Ishikawa (cell line): ENCODE measurements at regions not wholly inside any gene's neighbourhood (a gene's known extent, or its start where the extent isn't known, plus 50 kb on each side); places are given as distances from the start of the nearest gene placed in this dataset.

Experiments used
- CEBPB ChIP-seq: IDR thresholded peaks from 2 replicates; pipeline ENCODE4 v1.6.1; 2012
- CREB1 ChIP-seq: IDR thresholded peaks from 2 replicates; pipeline ENCODE4 v1.6.1; 2012; ENCODE audit warnings: low read depth
- EGR1 ChIP-seq: IDR thresholded peaks from 2 replicates; pipeline ENCODE4 v1.6.1; 2012
- EP300 ChIP-seq: IDR thresholded peaks from 2 replicates; pipeline ENCODE4 v1.6.1; 2012; ENCODE audit warnings: borderline replicate concordance
- FOXM1 ChIP-seq: IDR thresholded peaks from 2 replicates; pipeline ENCODE4 v1.6.1; 2012; ENCODE audit warnings: low read depth, borderline replicate concordance
- MAX ChIP-seq: IDR thresholded peaks from 2 replicates; pipeline ENCODE4 v1.6.1; 2012
- NFIC ChIP-seq: IDR thresholded peaks from 2 replicates; pipeline ENCODE4 v1.6.1; 2012
- RAD21 ChIP-seq: IDR thresholded peaks from 2 replicates; pipeline ENCODE4 v1.6.1; 2012; ENCODE audit warnings: low read depth
- REST ChIP-seq: IDR thresholded peaks from 2 replicates; pipeline ENCODE4 v1.6.1; 2012; ENCODE audit warnings: low read depth, mild to moderate bottlenecking
- TAF1 ChIP-seq: IDR thresholded peaks from 2 replicates; pipeline ENCODE4 v1.6.1; 2012; ENCODE audit warnings: low read depth, mild to moderate bottlenecking
- TCF12 ChIP-seq: IDR thresholded peaks from 2 replicates; pipeline ENCODE4 v1.6.1; 2012; ENCODE audit warnings: low read depth
- TEAD4 ChIP-seq: IDR thresholded peaks from 2 replicates; pipeline ENCODE4 v1.6.1; 2012
- USF1 ChIP-seq: IDR thresholded peaks from 2 replicates; pipeline ENCODE4 v1.6.1; 2012
- YY1 ChIP-seq: IDR thresholded peaks from 2 replicates; pipeline ENCODE4 v1.6.1; 2012; ENCODE audit warnings: low read depth
- ZBTB7A ChIP-seq: IDR thresholded peaks from 2 replicates; pipeline ENCODE4 v1.6.1; 2012; ENCODE audit warnings: low read depth

GRCh38 chr20:39480276-39481043 lies 518.3 kb downstream of the DHX35 start:
- no peak for TF ChIP-seq NFIC
- TF ChIP-seq CEBPB = no peak
- TF ChIP-seq REST = no peak
- TF ChIP-seq TEAD4 = no peak
- TF ChIP-seq CREB1 = no peak
- no peak for TF ChIP-seq RAD21
- TF ChIP-seq FOXM1 = no peak
- TF ChIP-seq EP300 = no peak
- no peak for TF ChIP-seq YY1
- no peak for TF ChIP-seq TCF12
- no peak for TF ChIP-seq ZBTB7A
- no peak for TF ChIP-seq EGR1
- no peak for TF ChIP-seq TAF1
- TF ChIP-seq MAX = no peak
- TF ChIP-seq USF1 = no peak

- TF ChIP-seq CREB1 = no peak
- no peak for TF ChIP-seq TEAD4
- no peak for TF ChIP-seq USF1
- TF ChIP-seq YY1 = no peak
- no peak for TF ChIP-seq EP300
- TF ChIP-seq EGR1 = no peak
- TF ChIP-seq NFIC = no peak
- TF ChIP-seq TAF1 = no peak
- no peak for TF ChIP-seq REST
- TF ChIP-seq FOXM1 = no peak
- TF ChIP-seq TCF12 = no peak
- TF ChIP-seq MAX = no peak
- TF ChIP-seq CEBPB = no peak
- no peak for TF ChIP-seq RAD21
- no peak for TF ChIP-seq ZBTB7A
Measured at GRCh38 chr20:39479196-39479810, 517.2 kb downstream of the DHX35 start.

- no peak for TF ChIP-seq CREB1
- TF ChIP-seq EGR1 = no peak
- TF ChIP-seq EP300 = no peak
- no peak for TF ChIP-seq CEBPB
- TF ChIP-seq RAD21 = no peak
- no peak for TF ChIP-seq TCF12
- no peak for TF ChIP-seq ZBTB7A
- TF ChIP-seq TEAD4 = no peak
- TF ChIP-seq NFIC = no peak
- no peak for TF ChIP-seq TAF1
- TF ChIP-seq USF1 = no peak
- no peak for TF ChIP-seq MAX
- no peak for TF ChIP-seq FOXM1
- TF ChIP-seq REST = no peak
- TF ChIP-seq YY1 = no peak
Measured at GRCh38 chr20:39474879-39475278, 512.7 kb downstream of the DHX35 start.
